Heart left ventricle (tissue), 16 donors: ENCODE measurements at regions not wholly inside any gene's neighbourhood (a gene's known extent, or its start where the extent isn't known, plus 50 kb on each side); places are given as distances from the start of the nearest gene placed in this dataset.
A peak's percentile ranks its signal among the peaks of the same experiment; 100 is the strongest.

ENCODE experiments used
- ATAC-seq, 4 donors: fragments of 200-7000 bp; cut with Tn5 transposase; one replicate each; pipeline ENCODE4 v1.9.1; 2020 to 2022; ENCODE audit warnings: moderate library complexity in 4 of 4, mild to moderate bottlenecking in 3 of 4, moderate number of reproducible peaks in 1 of 4
- DNase-seq, 5 donors: peaks; one replicate each; pipeline ENCODE4 v3.0.0-alpha.2; 2020
- H3K27ac ChIP-seq, 12 donors: fragments of 200-600 bp; sonication (generic) in 4 of 12; one replicate each; pipeline versions ENCODE4 v1.5.0 to v1.8.0; 2016 to 2022; ENCODE audit warnings: mild to moderate bottlenecking in 2 of 12
- H3K27me3 ChIP-seq, 9 donors: fragments of 200-600 bp; sonication (generic) in 2 of 9; one replicate each; pipeline versions ENCODE4 v1.5.1 to v1.8.0; 2016 to 2022; ENCODE audit warnings: mild to moderate bottlenecking in 3 of 9
- H3K36me3 ChIP-seq, 9 donors: fragments of 200-600 bp; sonication (generic) in 2 of 9; one replicate each; pipeline versions ENCODE4 v1.5.0 to v1.8.0; 2018 to 2022; ENCODE audit warnings: mild to moderate bottlenecking in 2 of 9
- H3K4me1 ChIP-seq, 12 donors: fragments of 200-600 bp; sonication (generic) in 4 of 12; one replicate each; pipeline versions ENCODE4 v1.5.0 to v1.8.0; 2016 to 2022; ENCODE audit warnings: mild to moderate bottlenecking in 3 of 12
- H3K4me3 ChIP-seq, 12 donors: fragments of 200-600 bp; sonication (generic) in 4 of 12; one replicate each; pipeline versions ENCODE4 v1.5.0 to v1.8.0; 2017 to 2022; ENCODE audit warnings: mild to moderate bottlenecking in 9 of 12, moderate library complexity in 4 of 12
- H3K9me3 ChIP-seq, 12 donors: fragments of 200-600 bp; sonication (generic) in 4 of 12; one replicate each; pipeline versions ENCODE4 v1.5.0 to v1.8.0; 2016 to 2022; ENCODE audit warnings: mild to moderate bottlenecking in 1 of 12
- CTCF ChIP-seq, 12 donors: fragments of 200-600 bp; sonication (generic) in 4 of 12; IDR thresholded peaks; one replicate each; pipeline versions ENCODE4 v1.5.0 to v1.8.0; 2018 to 2022; ENCODE audit warnings: antibody characterized with exemption in 12 of 12, mild to moderate bottlenecking in 5 of 12
- POLR2A ChIP-seq, 2 donors: fragments of 450-650 bp; IDR thresholded peaks; one replicate each; pipeline ENCODE4 v1.6.1; 2017; ENCODE audit warnings: antibody characterized with exemption in 2 of 2, mild to moderate bottlenecking in 2 of 2, moderate library complexity in 2 of 2
- WGBS, 4 donors: extraction: QIAGEN DNeasy Blood & Tissue Kit in 2 of 4; methylation state at CpG; one replicate each; pipeline versions ENCODE4 v1.1.5 to v1.1.7; 2013 to 2018; 5-methylcytosine and 5-hydroxymethylcytosine counted together
- intact Hi-C, 10 donors: fragments of 100-400 bp; cut with DNase I; formaldehyde crosslinking; loops; one replicate each; pipeline versions ENCODE4 v1.11.1 to v1.14.2; 2022
- donor health status: ischemic (EF 13 %, LVEDD 7.1; RV severe dilation, severe dysfunction).
- donor health status: healthy with polysubstance abuse.
- donor health status: DM: no; HTN: yes; CAD: no.
- donor health status: DM: no; HTN: no; CAD: no.
- donor health status: ischemic (EF 25% LVEDD 6.9; RV normal size, moderate dysfunction).
- donor health status: ischemic (EF 25% LVEDD 5.7; RV mildly dilated, moderate dysfunction).
- donor health status: healthy.
- donor health status: DM: yes; HTN: yes; CAD: no.
- donor health status: ischemic (EF 35%, LVEDD 5.7; RV mildly dilated, moderate dysfunction).
- donor health status: nonischemic (EF 11% LVEDD 7.7; RV severe dilation, severe dysfunction).
- donor health status: DM: yes; HTN: yes; CAD: no.
- donor health status: PGD.
- donor health status: ischemic (EF 29% LVEDD 5.4; RV normal size, mild dysfunction).
- donor health status: nonischemic (EF 23%, LVEDD 6.1; RV moderate dilation, normal function).

- no peak for DNase-seq
- WGBS, 4 donors: 55 to 73% (median 63%) methylated on average over 3 of the region's 3 CpGs
- no peak overlapping the region for H3K27ac ChIP-seq
- H3K27me3 ChIP-seq: no peaks in the 10 kb centered on the region
- H3K4me1 ChIP-seq: peaks cover 0 to 16% (median 0%) of the 10 kb centered on the region in 12 donors
- ATAC-seq: peak in 3 of 4 donors; percentile 14 to 58 (median 48)
- H3K36me3 ChIP-seq: no peaks in the 10 kb centered on the region
- H3K9me3 ChIP-seq: no peaks in the 10 kb centered on the region
- no peak overlapping the region for H3K4me3 ChIP-seq
- intact Hi-C loops: no loop called here
- TF ChIP-seq CTCF (IDR thresholded peaks at IDR 0.05) (no peak), POLR2A (IDR thresholded peaks at IDR 0.05) (no peak)
Measured at GRCh38 chr5:68519143-68519542, 303.6 kb downstream of the PIK3R1 start.

DNA sequence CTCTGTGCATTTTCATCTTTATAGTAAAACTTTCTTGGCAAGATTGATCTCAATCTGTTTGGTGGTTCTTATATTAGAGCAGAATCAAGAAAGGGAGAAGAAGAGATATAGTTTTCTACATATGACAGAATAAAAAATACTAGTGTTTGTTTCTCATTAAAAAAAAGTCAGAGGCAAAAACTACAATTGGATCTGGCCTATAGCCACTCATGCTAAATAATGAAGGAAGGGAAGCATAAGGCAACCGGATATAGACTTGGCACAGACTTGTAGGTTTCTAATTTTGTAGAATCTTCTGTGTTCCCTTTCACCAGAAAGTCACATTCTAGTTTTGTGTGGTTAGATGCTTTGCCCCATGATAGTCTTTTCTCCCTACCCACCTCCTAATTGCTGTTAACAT lies 306.2 kb downstream of the PIK3R1 start:
- Histone ChIP-seq H3K4me3 (no peak overlapping the region), H3K36me3 (no peaks in the 10 kb centered on the region), H3K27ac (no peak overlapping the region), H3K9me3 (no peaks in the 10 kb centered on the region), H3K27me3 (no peaks in the 10 kb centered on the region), H3K4me1 (peaks cover 0 to 16% (median 0%) of the 10 kb centered on the region in 12 donors)
- intact Hi-C loops: no loop called here
- DNase-seq: no peak
- ATAC-seq: no peak
- TF ChIP-seq POLR2A (IDR thresholded peaks at IDR 0.05): no peak
- no peak for TF ChIP-seq CTCF (IDR thresholded peaks at IDR 0.05)
- WGBS, 4 donors: 30 to 55% (median 48%) methylated on average over 1 of the region's 1 CpG

DNA sequence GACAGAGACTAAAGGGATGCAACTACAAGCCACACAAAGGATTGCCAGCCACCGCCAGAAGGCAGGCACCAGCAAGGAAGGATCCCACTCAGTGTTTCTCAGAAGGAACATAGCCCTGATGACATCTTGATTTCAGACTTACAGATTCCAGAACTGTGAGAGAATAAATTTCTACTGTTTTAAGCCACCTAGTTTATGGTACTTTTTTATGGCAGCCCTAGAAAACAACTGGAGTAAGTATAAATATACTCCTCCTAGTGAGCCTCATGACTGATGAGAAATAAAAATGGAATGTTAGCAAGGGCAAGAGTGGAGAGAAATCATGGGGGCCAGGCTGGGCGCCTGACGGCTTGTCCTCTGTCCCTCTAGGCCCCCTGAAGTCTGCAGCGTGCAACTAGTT lies 307.3 kb downstream of the PIK3R1 start:
- H3K4me3 ChIP-seq: no peak overlapping the region
- DNase-seq: no peak
- H3K4me1 ChIP-seq: peaks cover 0 to 16% (median 0%) of the 10 kb centered on the region in 12 donors
- WGBS, 4 donors: 91 to 95% (median 92%) methylated on average over 4 of the region's 4 CpGs
- TF ChIP-seq POLR2A (IDR thresholded peaks at IDR 0.05) (no peak), CTCF (IDR thresholded peaks at IDR 0.05) (no peak)
- no peaks in the 10 kb centered on the region for H3K36me3 ChIP-seq
- intact Hi-C loops: no loop called here
- ATAC-seq: no peak
- no peaks in the 10 kb centered on the region for H3K27me3 ChIP-seq
- H3K27ac ChIP-seq: peak overlapping the region in 1 of 12 donors; percentile 28
- H3K9me3 ChIP-seq: peaks cover 0 to 6% (median 1%) of the 10 kb centered on the region in 12 donors

DNA sequence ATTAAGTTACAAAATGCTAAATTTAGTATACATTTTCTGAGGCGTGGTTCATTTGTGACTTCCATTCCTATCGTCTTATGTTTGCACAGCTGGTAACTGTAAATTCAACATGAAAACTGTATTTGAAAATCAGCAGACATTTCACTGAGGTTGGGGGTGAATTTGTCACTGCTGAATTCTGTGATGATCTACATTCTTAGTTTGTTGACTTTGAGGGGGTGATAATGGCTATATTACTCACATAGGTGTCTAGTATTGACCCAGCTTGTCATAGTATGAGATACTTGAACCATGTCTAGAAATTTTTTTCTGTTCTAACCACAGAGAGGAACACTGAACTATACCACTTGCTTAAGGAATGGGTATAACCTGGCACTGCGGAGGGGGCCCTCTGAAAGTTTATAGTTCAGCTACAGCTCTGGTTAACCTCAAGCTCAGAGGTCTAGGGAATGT lies 313.3 kb downstream of the PIK3R1 start:
- Histone ChIP-seq H3K4me1 (peaks cover 0 to 25% (median 7%) of the 10 kb centered on the region in 12 donors), H3K4me3 (no peak overlapping the region), H3K36me3 (no peaks in the 10 kb centered on the region), H3K27ac (no peak overlapping the region), H3K9me3 (peaks cover 0 to 15% (median 4%) of the 10 kb centered on the region in 12 donors), H3K27me3 (no peaks in the 10 kb centered on the region)
- DNase-seq (no peak), ATAC-seq (no peak)
- TF ChIP-seq CTCF (IDR thresholded peaks at IDR 0.05) (no peak), POLR2A (IDR thresholded peaks at IDR 0.05) (no peak)
- intact Hi-C loops: loop anchor here in 1 of 10 donors (5.0 kb wide), 1 partner anchor 47 kb away; no protein-coding TSS in a partner anchor
- 77 to 96% (median 88%) methylated on average over 3 of the region's 3 CpGs for WGBS, 4 donors
